Hepatic stellate cell (primary cell): ENCODE measurements at regions not wholly inside any gene's neighbourhood (a gene's known extent, or its start where the extent isn't known, plus 50 kb on each side); places are given as distances from the start of the nearest gene placed in this dataset.
A peak's percentile ranks its signal among the peaks of the same experiment; 100 is the strongest.

Experiments
- DNase-seq: peaks from one replicate; pipeline ENCODE4 v3.0.0; 2011; ENCODE audit warnings: low spot score

DNA sequence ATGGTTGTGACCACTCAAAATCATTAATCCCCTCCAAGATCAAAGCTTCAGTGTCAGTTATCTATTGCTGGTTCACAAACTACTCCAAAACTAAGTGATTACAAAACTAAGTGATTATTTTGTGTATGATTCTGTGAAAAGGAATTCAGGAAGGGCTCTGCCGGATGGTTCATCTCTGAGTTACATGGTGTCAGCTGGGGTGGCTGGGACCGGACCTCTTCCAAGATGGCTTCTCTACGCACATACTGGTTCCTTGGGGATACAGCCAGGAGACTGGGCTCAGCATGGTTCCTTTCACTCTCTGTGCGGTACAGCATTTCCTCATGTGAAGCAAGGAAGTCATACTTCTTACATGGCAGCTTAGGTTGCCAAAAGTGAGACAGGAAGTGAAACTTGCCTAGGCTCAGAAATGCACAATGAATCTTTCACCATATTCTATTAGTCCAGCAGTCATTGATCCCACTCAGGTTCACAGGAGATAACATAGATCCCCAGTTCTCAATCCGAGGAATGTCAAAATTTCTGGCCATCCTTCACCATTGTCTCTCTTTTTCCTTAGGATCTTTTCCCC is 97.9 kb upstream of the IRX6 start:
- DNase-seq, result no peak

DNA sequence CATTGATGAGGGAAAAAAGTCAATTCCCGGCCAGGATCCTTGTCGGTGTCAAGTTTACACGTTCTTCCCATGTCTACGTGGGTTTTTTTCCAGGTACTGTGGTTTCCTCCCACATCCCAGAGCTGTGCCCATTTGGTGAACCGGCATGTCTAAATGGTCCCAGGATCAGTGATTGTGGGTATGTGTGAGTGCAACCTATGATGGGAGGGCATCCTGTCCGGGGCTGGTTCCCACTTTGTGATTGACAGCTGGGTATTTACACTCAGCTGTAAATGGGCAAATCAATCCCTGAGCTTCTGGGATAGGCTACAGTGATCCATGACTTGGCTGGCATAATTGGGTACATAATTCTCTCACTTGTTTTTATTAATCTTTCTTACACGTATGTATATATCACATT is 91.2 kb upstream of the IRX6 start:
- DNase-seq, result no peak

DNA sequence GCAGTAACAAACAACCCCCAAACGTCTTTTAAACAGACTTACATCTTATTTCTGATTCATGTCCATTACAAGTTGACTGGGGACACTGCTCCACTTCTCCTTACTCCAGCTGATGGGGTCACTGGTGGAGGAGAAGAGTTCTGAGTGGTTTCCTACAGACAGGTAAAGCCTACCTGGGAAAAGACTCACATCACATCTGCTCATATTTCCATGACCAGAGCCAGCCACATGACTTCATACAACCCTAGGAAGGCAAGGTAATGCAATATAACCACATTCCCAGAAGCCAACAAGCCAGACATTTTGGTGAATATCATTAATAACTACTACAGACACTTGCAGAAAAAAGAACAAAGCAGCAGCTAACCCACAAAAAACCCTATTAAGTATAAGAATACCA is 90.5 kb upstream of the IRX6 start:
- no peak for DNase-seq

DNA sequence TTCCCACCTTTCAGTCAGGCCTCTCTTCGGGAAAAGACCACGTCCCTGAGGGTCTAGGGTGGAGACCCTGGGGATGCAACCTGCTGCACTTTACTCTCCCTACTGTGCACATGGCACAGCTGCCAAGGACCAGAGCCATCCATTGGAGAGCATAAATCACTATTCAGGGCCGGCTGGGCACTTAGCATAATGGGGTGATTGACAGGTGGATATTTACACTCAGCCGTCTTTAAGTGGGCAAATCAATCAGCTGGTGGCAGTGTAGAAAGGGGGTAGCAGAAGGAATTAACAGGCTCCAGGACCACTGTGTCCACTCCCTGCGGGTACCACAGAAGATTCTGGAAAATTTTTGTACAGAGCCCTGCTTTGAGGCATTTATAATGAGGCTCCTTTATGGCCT is 87.3 kb upstream of the IRX6 start:
- no peak for DNase-seq

DNA sequence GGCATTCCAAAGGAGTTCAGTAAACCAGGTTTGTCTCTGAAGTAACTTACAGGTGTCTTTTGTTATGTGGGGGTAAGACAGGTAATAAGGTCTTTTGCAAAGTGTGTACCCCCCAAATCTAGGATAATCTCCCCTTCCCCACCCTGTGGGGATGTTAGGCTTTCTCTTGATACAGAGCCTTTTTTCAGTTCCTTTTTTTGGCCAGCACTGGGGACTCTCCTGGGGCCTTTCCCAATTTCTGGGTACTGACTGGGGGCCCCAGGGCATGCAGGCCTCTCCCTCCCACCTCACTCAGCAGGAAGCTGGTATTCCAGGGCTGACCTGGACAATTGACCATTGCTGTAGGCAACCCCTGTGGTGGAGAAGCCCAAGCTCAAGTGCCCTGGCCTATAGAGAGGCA is 84.3 kb upstream of the IRX6 start:
- no peak for DNase-seq

DNA sequence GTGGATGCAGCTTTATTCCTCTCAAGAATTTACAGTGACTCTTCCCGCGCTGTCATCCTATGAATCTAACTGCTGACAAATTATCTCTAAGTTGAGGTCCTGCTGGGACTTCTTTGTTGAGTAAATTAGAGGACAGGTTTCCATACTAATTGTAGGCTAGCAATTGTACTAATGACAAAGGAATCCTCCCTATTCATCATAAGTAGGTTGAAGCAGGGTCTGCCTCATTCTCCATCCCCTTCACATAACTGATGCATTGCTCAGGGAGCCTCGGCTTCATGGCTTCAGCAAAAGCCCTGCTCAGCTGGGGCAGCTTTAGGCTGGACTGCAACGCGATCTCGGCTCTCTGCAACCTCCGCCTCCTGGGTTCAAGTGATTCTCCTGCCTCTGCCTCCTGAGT is 83.1 kb upstream of the IRX6 start:
- DNase-seq, result no peak

DNA sequence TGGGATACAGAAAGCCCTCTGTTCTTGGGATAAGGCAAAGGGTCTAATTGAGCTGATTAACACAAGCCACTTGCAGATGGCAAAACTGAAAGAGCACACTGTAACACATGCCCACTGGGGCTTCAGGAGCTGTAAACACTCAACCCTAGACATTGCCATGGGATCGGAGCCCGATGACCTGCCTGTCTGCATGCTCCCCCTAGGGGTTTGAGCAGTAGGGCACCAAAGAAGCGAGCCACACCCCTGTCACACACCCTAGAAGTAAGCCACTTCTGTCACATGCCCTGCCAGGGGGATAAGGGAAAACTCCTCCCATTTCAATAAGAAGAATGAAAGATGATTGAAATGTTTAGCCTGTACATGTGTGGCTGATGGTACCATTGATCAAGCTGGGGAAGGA is 81.3 kb upstream of the IRX6 start:
- no peak for DNase-seq

DNA sequence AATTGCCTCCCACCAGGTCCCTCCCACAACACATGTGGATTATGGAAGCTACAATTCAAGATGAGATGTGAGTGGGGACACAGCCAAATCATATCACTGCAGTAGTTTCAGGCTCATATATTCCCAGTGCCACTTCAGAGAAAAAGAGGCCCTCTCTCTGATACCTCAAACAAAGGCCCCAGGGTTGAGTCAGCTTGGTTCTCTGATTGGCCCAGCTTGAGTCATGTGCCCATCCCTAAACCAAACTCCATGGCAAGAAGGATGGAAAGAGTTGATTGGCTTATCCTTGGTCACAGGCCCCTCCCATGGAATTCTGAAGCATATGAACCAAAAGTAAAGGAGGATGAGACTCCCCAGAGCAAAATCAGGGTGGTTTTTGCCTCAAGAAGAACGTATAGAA is 75.9 kb upstream of the IRX6 start:
- no peak for DNase-seq

DNA sequence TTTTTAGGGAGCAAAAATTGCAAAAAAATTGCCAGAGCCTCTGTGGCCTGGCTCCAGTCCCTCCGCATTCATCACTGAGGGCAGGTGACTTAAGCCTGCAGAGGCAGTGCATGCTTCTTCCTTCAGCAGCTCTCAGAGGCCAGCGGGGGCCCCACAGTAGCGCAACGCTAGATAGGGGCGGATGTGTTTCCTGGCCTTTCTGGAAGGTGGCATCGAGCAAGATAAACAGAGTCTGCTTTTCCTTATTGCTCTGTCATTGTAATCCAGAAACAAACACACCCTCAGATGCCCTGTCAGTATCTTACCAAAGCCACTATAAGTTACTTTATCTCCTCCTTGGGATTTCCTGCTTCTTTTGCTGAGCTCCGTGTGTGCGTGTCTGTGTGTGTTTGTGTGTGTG is 75.5 kb upstream of the IRX6 start:
- no peak for DNase-seq

DNA sequence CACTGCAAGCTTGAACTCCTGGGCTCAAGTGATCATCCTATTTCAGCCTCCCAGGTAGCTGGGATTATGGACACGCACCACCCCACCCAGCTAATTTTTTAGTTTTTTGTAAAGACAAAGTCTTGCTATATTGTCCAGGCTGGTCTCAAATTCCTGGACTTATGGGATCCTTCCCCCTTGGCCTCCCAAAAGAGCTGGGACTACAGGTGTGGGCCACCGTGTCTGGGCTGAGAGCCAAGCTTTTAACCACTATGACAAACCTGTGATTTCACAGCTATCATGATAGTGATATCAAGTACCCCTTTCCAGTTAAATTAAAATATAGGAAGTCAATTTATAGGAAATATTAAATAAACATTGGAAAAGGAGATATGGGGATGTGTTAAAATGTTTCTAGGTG is 74.6 kb upstream of the IRX6 start:
- DNase-seq, result no peak

DNA sequence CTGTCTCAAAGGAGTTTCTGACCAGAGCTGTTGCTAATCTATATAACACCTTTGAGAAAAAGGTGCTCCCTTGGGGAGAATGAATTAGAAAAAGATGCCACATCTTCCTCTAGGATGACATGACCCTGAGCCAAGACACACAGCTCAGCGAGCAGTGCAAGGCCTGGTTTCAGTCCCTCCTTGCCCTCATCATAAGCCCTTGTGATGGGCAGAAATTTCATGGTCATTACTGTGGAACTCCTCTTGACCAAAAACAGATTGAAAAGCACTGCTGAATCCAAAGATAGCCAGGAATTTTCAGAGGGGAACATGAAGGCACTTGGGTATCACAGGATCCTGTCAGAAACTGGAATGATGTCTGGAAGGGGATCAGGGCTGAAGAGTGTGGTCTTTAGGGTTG is 74.1 kb upstream of the IRX6 start:
- no peak for DNase-seq

DNA sequence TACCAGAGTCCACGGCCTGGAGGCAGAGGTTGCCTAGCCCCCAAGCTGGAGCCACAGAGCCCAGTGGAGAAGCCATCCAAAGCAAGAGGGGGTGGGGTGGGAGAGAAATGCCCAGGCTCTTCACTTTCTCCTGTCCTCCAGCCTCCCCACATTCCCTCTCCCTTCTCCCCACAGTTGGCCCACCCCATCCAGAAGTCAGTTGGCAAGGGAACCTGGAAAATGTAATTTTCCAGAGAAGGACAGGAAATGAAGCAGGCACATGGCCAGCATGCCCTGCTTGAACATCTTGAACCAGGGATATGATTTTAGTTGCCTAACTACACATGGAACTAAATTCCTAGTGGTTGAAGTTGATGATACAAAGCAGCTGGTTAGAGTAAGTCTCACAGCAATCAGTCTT is 73.3 kb upstream of the IRX6 start:
- no peak for DNase-seq

DNA sequence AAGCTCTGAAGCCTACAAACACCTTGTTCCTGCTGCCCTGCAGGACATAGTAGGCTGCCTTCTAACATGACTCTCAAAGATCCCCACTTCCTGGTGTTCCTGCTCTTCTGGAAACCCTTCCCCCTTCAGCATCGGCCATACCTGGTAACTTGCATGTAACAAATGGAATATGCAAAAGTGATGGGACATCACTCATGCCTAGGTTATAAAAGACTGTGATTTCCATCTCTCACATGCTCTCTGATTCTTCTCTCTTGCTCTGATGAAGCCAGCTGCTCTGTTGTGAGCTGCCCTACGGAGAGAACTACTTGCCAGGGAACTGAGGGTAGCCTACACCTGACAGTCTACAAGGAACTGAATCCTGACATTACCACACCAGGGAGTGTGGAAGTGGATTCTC is 72.9 kb upstream of the IRX6 start:
- no peak for DNase-seq

DNA sequence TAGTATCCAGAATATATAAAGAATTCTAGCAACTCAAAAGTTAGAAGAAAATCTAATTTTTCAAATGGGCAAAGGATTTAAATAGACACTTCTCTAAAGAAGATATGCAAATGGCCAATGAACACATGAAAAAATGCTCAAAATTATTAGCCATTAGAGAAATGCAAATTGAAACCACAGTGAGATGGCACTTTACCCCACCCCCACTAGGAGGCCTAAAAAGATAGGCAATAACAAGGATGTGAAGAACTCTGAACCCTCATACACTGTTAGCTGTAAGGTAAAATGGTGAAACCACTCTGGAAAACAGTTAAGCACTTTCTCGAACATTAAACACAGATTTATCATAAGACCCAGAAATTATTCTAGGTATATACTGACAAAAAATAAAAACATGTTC is 71.4 kb upstream of the IRX6 start:
- DNase-seq, result no peak

DNA sequence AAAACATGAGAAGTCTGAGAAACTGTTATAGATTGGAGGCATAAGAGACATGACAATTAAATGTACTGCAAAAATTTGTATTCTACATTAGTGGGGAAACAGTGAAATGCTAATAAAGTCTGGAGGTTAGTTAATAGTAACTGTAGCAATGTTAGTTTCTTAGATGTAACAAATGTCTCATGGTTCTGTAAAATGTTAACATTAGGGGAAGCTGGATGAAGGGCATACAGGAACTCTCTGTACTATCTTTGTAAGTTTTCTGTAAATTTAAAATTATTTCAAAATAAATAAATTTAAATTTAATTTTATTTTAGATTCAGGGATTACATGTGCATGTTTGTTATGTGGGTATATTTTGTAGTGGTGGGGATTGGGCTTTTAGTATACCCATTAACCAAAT is 70.0 kb upstream of the IRX6 start:
- no peak for DNase-seq

DNA sequence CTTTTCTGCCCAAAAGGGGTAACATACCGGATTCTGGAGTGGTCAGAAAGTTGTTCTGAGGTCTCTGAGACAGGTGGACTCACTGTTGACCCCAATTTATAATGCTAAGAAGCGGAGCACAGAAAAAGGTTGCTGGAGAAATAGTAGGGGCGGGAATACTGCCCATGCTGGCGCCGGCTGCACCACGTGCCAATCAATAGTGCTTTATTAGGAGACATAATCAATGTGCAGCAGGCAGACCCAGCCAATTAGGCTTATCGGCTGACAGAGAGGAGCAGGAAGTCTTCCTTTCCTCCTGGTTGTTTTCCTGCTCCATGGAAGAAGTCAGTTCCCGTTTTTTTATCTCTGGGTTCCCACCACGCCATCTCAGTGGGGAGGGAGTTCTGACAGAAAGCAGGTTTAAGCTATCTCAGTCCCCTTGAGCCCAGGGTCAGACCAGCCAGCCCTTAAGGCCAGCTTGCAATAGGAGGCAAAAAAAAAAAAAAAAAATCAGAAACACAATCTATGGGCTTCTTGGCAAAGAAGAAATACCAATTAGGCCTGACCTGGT is 68.2 kb upstream of the IRX6 start:
- no peak for DNase-seq

DNA sequence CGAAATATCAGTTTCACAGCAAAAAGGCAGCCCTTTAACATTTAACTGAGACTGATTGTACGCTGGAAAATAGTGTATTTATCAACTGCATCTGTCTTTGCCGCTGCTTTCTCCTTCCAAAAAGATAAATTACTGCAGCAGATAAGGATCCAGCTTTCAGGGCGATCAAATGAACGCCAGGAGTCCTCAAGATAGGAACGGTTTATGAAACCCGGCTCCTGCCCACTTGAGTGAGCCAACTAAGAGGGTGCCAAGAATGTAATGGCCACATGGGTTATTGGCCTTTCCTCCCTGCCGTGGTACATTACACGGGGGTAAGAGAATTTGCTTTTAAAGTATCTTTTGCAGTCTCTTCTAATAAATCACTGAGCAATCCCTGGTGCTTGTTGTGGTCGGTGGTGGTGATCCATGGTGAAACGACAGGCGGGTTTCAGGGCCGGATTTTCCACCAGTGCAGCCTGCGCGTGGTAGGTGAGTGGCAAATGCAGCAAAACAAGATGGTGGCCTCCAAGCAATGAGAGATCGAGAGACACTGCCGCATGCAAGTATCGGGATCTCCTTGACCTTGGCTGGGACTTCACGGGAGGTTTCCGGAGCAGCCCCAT is 67.5 kb upstream of the IRX6 start:
- no peak for DNase-seq

DNA sequence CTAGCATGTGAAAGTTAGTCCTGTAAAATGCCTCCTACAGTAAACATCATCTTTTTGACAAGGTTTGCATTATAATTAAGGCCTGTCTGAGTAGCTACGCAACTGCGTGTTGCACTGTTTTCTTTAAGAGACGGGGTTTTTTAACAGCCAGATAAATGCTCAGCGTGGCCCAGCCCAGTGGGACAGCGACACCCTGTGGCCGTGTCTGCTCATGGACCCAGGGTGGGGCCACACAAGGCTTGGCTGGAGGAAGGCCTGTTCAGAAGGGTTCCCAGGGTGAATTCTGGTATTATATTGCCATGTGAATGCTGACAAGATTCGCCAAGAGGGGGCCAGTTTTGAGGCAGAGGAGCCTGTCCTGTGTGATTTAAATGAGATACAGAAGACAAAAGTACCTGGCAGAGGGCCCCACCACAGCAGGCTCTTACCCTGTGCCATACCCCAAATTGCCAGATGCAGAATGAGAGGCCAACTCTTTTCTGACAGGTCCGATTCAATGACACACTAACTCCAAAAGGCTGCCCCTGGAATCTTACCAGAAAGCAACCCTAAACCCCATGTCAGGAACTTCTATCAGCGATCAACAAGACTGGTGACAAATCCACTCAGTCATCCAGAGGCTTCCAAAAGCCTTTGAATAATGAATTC is 65.9 kb upstream of the IRX6 start:
- peak; percentile 13 for DNase-seq

DNA sequence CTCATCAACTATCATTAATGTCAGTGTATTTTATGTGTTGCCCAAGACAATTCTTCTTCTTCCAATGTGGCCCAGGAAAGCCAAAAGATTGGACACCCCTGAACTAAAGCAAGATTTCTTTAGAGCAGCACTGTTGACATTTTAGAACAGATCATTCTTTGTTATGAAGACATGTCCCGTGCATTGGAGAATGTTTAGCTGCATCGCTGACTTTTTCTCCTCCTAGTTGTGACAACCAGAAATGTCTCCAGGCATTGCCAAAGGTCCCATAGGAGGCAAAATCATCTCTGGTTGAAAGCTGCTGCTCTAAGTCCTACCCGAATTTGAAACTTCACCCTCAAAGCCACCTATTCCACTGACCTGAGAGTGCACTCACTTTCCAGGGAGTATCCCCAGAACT is 62.7 kb upstream of the IRX6 start:
- DNase-seq, result no peak

DNA sequence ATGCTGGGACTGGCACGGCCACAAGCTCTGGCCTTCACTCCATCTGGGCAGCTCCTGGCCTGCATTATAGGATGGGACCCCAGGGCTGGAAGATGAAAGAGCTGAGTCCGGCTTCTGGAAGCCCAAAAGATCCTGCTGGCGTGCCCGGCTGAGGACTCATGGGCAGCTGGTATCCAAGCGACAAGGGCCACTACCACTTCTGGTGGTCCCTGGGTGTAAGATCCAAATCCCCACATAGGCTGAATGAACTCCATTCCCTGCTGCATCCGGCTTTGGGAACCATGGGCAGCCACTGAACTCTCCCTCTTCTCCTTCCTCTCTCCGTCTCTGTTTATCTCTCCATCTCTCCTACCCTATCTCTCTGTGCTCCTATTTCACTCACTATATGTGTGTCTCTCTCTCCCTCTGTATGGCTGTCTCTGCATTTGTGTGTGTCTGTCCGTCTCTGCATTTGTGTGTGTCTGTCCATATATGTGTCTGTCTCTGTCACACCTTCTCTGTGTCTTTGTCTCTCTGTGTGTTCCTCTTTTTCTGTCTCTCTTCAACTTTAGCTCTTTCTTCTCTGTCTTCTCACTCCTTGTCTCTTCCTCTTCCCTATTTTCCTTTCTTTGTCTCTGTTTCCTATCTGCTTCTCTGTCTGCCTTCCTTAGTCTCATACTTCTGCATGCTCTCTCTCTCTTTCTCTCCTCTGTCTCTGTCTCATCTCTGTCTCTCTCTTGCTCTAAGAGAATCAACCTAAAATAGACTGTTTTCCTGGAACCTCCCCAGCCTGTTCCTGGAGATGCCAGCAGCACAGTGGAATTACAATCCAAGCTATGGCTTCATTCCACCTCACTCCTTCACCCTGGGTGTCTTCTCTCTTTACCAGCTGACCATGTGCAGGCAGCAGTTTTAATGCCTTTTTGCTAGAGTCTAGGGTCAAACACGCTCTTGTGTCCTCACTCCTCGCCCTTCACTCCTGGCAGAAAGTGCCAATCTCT is 60.4 kb upstream of the IRX6 start:
- DNase-seq, result no peak

DNA sequence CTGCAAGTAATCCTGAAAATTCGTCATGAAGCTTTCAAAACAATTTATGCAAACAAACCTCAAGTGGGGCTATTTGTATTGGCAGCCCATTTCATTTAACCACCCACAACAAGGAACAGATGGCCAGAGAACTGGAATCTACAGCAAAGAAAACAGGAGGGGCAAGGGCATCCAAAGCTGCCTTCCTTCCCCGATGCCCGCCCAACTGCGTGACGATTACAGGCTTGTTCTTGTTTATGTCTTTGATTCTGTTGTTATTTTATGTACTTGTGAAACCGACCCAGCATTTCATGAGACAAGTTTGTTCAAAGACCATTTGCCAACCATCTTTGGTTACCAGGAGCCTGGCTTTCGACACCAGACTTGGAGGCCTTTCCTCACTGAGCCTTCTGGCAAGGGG is 59.1 kb upstream of the IRX6 start:
- no peak for DNase-seq

DNA sequence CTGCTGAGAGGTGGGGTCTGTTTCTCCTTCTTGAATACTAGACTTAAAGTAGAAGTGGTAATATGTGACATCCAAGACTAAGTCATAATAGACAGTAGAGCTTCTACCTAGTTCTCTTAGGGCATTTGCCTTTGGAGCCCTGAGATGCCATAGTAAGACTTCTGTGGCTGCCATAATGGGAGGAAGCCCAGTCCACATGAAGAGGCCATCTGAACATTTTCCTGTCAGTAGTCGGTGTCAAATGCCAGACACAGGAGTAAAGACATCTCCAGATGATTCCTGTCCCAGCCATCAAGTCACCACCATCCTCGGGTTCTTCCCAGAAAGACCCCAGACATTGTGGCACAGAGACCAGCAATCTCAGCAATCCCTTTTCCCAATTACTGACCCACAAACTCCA is 58.1 kb upstream of the IRX6 start:
- no peak for DNase-seq
